ENCODE measurements at regions not wholly inside any gene's neighbourhood (a gene's known extent, or its start where the extent isn't known, plus 50 kb on each side); places are given as distances from the start of the nearest gene placed in this dataset.

GRCh38 chr17:73795730-73796129 is 151.5 kb upstream of the SDK2 start:
- TF ChIP-seq CTCF (IDR thresholded peaks at IDR 0.05) (no peak), POLR2A (IDR thresholded peaks at IDR 0.05) (no peak)
- Histone ChIP-seq H3K4me3 (no peak overlapping the region), H3K27ac (no peak overlapping the region), H3K9me3 (no peaks in the 10 kb centered on the region), H3K27me3 (peaks cover 0 to 72% (median 0%) of the 10 kb centered on the region in 4 donors), H3K4me1 (no peaks in the 10 kb centered on the region), H3K36me3 (no peaks in the 10 kb centered on the region)
- no peak for DNase-seq
- intact Hi-C loops (cut with DNase I), result no loop called here
- WGBS, 2 donors, result 50 to 74% methylated on average over 2 of the region's 2 CpGs

DNA sequence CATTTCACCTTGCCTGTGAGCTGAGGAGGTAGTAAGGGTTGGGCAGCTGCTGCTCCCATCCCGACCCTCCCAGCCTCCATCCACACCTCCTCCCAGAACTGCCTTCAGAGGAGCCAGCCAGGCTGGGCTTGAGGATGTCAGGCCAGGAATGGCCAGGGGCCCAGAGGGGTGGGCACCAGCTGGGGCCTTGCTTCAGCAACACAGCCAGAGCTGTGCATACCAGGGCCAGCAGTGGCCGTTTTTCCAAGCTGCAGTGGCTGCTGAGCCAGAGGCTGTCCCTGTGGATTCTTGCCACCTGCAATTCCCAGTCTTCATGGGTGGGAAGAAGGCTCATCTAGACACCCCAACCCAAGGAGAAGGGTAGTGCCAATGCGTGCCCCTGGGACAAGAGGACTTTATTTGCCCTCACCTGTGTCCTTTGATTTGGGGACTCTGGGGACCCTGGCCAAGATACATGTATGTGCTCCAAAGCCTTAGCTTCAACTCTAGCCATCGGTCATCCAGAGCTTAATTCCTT is 153.4 kb upstream of the SDK2 start:
- Histone ChIP-seq H3K9me3 (no peaks in the 10 kb centered on the region), H3K4me3 (no peak overlapping the region), H3K4me1 (no peaks in the 10 kb centered on the region), H3K27ac (no peak overlapping the region), H3K36me3 (no peaks in the 10 kb centered on the region), H3K27me3 (peaks cover 0 to 70% (median 0%) of the 10 kb centered on the region in 4 donors)
- WGBS, 2 donors, result 55 to 69% methylated on average over 2 to 3 of the region's 4 CpGs
- TF ChIP-seq POLR2A (IDR thresholded peaks at IDR 0.05), result no peak
- no peak for TF ChIP-seq CTCF (IDR thresholded peaks at IDR 0.05)
- intact Hi-C loops (cut with DNase I), result no loop called here
- DNase-seq, result no peak

GRCh38 chr17:73798111-73798748 is 154.0 kb upstream of the SDK2 start:
- H3K9me3 ChIP-seq, result peaks cover 0 to 4% (median 0%) of the 10 kb centered on the region in 3 donors
- H3K4me1 ChIP-seq, result no peaks in the 10 kb centered on the region
- no peak overlapping the region for H3K27ac ChIP-seq
- no peaks in the 10 kb centered on the region for H3K36me3 ChIP-seq
- TF ChIP-seq CTCF (IDR thresholded peaks at IDR 0.05) (no peak), POLR2A (IDR thresholded peaks at IDR 0.05) (no peak)
- DNase-seq, result no peak
- intact Hi-C loops (cut with DNase I), result no loop called here
- peaks cover 0 to 71% (median 0%) of the 10 kb centered on the region in 4 donors for H3K27me3 ChIP-seq
- WGBS, 2 donors, result 31 to 36% methylated on average over 4 to 5 of the region's 7 CpGs
- no peak overlapping the region for H3K4me3 ChIP-seq

GRCh38 chr17:73799096-73799495 is 154.9 kb upstream of the SDK2 start:
- Histone ChIP-seq H3K27ac (no peak overlapping the region), H3K4me1 (no peaks in the 10 kb centered on the region), H3K36me3 (no peaks in the 10 kb centered on the region), H3K4me3 (no peak overlapping the region), H3K9me3 (peaks cover 0 to 4% (median 0%) of the 10 kb centered on the region in 3 donors), H3K27me3 (peaks cover 0 to 71% (median 0%) of the 10 kb centered on the region in 4 donors)
- no peak for DNase-seq
- no peak for TF ChIP-seq CTCF (IDR thresholded peaks at IDR 0.05)
- TF ChIP-seq POLR2A (IDR thresholded peaks at IDR 0.05), result no peak
- intact Hi-C loops (cut with DNase I), result no loop called here

GRCh38 chr17:73799781-73800627 is 155.8 kb upstream of the SDK2 start:
- no peak for DNase-seq
- H3K27me3 ChIP-seq, result peaks cover 0 to 77% (median 0%) of the 10 kb centered on the region in 4 donors
- H3K4me1 ChIP-seq, result no peaks in the 10 kb centered on the region
- 73 to 74% methylated on average over 7 of the region's 7 CpGs for WGBS, 2 donors
- no peak overlapping the region for H3K27ac ChIP-seq
- H3K9me3 ChIP-seq, result peaks cover 0 to 4% (median 0%) of the 10 kb centered on the region in 3 donors
- intact Hi-C loops (cut with DNase I), result no loop called here
- no peaks in the 10 kb centered on the region for H3K36me3 ChIP-seq
- TF ChIP-seq CTCF (IDR thresholded peaks at IDR 0.05) (no peak), POLR2A (IDR thresholded peaks at IDR 0.05) (no peak)
- no peak overlapping the region for H3K4me3 ChIP-seq

Measured in esophagus squamous epithelium (tissue), 5 donors.